ENCODE measurements at regions not wholly inside any gene's neighbourhood (a gene's known extent, or its start where the extent isn't known, plus 50 kb on each side); places are given as distances from the start of the nearest gene placed in this dataset.
"Not testable (repeated sequence)": the region's sequence is repeated elsewhere in the genome, so short reads cannot be mapped to it uniquely, and the experiment has no call there.

DNA sequence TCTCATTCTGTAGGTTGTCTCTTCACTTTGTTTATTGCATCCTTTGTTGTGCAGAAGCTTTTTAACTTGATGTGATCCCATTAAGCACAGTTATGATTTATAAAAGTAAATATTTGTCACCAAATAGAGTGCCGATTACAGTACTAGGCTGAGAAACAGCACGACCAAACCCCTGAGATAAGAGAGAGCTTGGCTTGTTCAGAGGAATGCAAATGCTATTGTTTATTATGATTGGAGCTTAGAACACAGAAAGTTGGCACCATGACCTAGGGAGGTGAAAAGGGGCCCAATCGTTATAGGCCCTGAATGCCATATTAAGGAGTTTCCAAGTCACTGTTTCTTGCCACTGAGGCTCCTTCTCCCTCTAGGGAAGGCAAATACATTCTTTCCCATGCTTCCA, 214.9 kb downstream of the KITLG start:
- Histone ChIP-seq H3K27me3 (replicated peaks in 2 of 5; ENCODE audit: control insufficient read depth in 4 of 5, insufficient read depth in 5 of 5, low read length in 4 of 5) (no peaks in the 10 kb centered on the region), H3K36me3 (ENCODE audit: control insufficient read depth in 4 of 4, insufficient read depth in 4 of 4, low read length in 3 of 4) (no peaks in the 10 kb centered on the region), H3K4me1 (ENCODE audit: control extremely low read depth in 1 of 4, control insufficient read depth in 4 of 4, insufficient read depth in 4 of 4, low read length in 3 of 4) (no peaks in the 10 kb centered on the region), H3K27ac (ENCODE audit: insufficient read depth in 1 of 2, low read depth in 1 of 2, low read length in 2 of 2, poor library complexity in 1 of 2, severe bottlenecking in 2 of 2) (no peak overlapping the region), H3K9me3 (ENCODE audit: control extremely low read depth in 1 of 5, control insufficient read depth in 4 of 5, insufficient read depth in 2 of 5, low read depth in 1 of 5, low read length in 4 of 5) (no peaks in the 10 kb centered on the region), H3K4me3 (ENCODE audit: control insufficient read depth in 1 of 7, extremely low read depth in 1 of 7, insufficient read depth in 4 of 7, low read depth in 2 of 7, low read length in 6 of 7) (no peak overlapping the region)
- WGBS (ENCODE audit: insufficient coverage): 88% methylated on average over 2 of the region's 3 CpGs
- ChIA-PET CTCF (no interaction called here), POLR2A (no interaction called here)
- DNase-seq: no peak

DNA sequence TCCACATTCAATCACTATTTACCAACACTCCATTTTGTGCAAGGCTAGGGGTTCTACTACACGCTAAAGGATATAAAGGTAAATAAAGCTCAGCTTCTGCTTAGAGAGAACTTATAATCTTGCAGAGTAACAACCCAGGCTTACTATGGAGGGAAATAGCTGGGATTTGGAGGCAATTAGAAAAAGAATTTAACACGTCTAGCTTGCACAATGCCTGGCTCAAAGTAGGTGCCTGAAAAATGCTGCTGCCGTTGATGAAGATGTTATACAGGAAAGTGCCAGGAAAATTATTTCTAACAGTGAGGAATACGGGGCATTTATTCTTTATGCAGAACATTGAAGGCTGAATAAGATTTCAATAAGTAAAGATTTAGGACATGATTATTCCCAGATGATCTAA, 214.2 kb downstream of the KITLG start:
- DNase-seq: no peak
- ChIA-PET POLR2A (interaction anchor here (0.5 kb wide), 1 partner anchor 635 kb away, joined by 5 read pairs; no protein-coding TSS in a partner anchor), CTCF (no interaction called here)
- no peaks in the 10 kb centered on the region for H3K36me3 ChIP-seq (ENCODE audit: control insufficient read depth in 4 of 4, insufficient read depth in 4 of 4, low read length in 3 of 4)
- no peak overlapping the region for H3K4me3 ChIP-seq (ENCODE audit: control insufficient read depth in 1 of 7, extremely low read depth in 1 of 7, insufficient read depth in 4 of 7, low read depth in 2 of 7, low read length in 6 of 7)
- no peaks in the 10 kb centered on the region for H3K27me3 ChIP-seq (replicated peaks in 2 of 5; ENCODE audit: control insufficient read depth in 4 of 5, insufficient read depth in 5 of 5, low read length in 4 of 5)
- no peaks in the 10 kb centered on the region for H3K4me1 ChIP-seq (ENCODE audit: control extremely low read depth in 1 of 4, control insufficient read depth in 4 of 4, insufficient read depth in 4 of 4, low read length in 3 of 4)
- H3K27ac ChIP-seq (ENCODE audit: insufficient read depth in 1 of 2, low read depth in 1 of 2, low read length in 2 of 2, poor library complexity in 1 of 2, severe bottlenecking in 2 of 2): no peak overlapping the region
- 100% methylated on average over 4 of the region's 4 CpGs for WGBS (ENCODE audit: insufficient coverage)
- H3K9me3 ChIP-seq (ENCODE audit: control extremely low read depth in 1 of 5, control insufficient read depth in 4 of 5, insufficient read depth in 2 of 5, low read depth in 1 of 5, low read length in 4 of 5): no peaks in the 10 kb centered on the region

DNA sequence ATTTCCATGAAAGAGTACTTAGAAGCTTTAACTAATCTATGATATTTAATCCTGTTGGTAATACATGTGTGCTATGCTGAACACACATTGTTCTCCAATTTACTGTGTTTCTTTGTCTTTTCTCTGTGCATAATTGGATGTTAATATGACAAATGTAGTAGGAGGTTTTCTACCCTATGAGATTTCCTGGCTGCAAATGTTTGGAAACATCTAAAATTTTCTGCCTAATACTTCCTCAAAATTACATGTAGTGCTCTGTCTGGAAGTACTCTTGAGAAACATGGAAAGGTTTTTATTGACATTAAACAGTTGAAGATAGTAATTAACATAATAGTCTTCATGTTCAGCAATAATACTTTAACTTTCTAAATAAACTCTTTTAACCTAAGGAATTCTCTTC, 213.0 kb downstream of the KITLG start:
- Histone ChIP-seq H3K9me3 (ENCODE audit: control extremely low read depth in 1 of 5, control insufficient read depth in 4 of 5, insufficient read depth in 2 of 5, low read depth in 1 of 5, low read length in 4 of 5) (no peaks in the 10 kb centered on the region), H3K27me3 (replicated peaks in 2 of 5; ENCODE audit: control insufficient read depth in 4 of 5, insufficient read depth in 5 of 5, low read length in 4 of 5) (no peaks in the 10 kb centered on the region), H3K36me3 (ENCODE audit: control insufficient read depth in 4 of 4, insufficient read depth in 4 of 4, low read length in 3 of 4) (no peaks in the 10 kb centered on the region), H3K4me1 (ENCODE audit: control extremely low read depth in 1 of 4, control insufficient read depth in 4 of 4, insufficient read depth in 4 of 4, low read length in 3 of 4) (no peaks in the 10 kb centered on the region), H3K27ac (ENCODE audit: insufficient read depth in 1 of 2, low read depth in 1 of 2, low read length in 2 of 2, poor library complexity in 1 of 2, severe bottlenecking in 2 of 2) (no peak overlapping the region), H3K4me3 (ENCODE audit: control insufficient read depth in 1 of 7, extremely low read depth in 1 of 7, insufficient read depth in 4 of 7, low read depth in 2 of 7, low read length in 6 of 7) (no peak overlapping the region)
- DNase-seq: no peak
- ChIA-PET POLR2A (no interaction called here), CTCF (interaction anchor here (1.3 kb wide), 1 partner anchor 17 kb away, joined by 3 read pairs; no protein-coding TSS in a partner anchor)

DNA sequence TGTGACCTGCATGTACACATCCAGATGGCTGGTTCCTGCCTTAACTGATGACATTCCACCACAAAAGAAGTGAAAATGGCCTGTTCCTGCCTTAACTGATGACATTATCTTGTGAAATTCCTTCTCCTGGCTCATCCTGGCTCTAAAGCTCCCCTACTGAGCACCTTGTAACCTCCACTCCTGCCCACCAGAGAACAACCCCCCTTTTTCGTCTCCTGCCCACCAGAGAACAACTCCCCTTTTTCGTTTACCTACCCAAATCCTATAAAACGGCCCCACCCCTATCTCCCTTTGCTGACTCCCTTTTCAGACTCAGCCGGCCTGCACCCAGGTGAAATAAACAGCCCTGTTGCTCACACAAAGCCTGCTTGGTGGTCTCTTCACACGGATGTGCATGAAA, 212.2 kb downstream of the KITLG start:
- H3K27ac ChIP-seq (ENCODE audit: insufficient read depth in 1 of 2, low read depth in 1 of 2, low read length in 2 of 2, poor library complexity in 1 of 2, severe bottlenecking in 2 of 2); H3K4me1 ChIP-seq (ENCODE audit: control extremely low read depth in 1 of 4, control insufficient read depth in 4 of 4, insufficient read depth in 4 of 4, low read length in 3 of 4); H3K4me3 ChIP-seq (ENCODE audit: control insufficient read depth in 1 of 7, extremely low read depth in 1 of 7, insufficient read depth in 4 of 7, low read depth in 2 of 7, low read length in 6 of 7); H3K27me3 ChIP-seq (replicated peaks in 2 of 5; ENCODE audit: control insufficient read depth in 4 of 5, insufficient read depth in 5 of 5, low read length in 4 of 5); H3K36me3 ChIP-seq (ENCODE audit: control insufficient read depth in 4 of 4, insufficient read depth in 4 of 4, low read length in 3 of 4); DNase-seq; POLR2A ChIA-PET; H3K9me3 ChIP-seq (ENCODE audit: control extremely low read depth in 1 of 5, control insufficient read depth in 4 of 5, insufficient read depth in 2 of 5, low read depth in 1 of 5, low read length in 4 of 5): not testable (repeated sequence)
- CTCF ChIA-PET: interaction anchor here (1.3 kb wide), 1 partner anchor 17 kb away, joined by 3 read pairs; no protein-coding TSS in a partner anchor
- WGBS (ENCODE audit: insufficient coverage): 94% methylated on average over 3 of the region's 5 CpGs

DNA sequence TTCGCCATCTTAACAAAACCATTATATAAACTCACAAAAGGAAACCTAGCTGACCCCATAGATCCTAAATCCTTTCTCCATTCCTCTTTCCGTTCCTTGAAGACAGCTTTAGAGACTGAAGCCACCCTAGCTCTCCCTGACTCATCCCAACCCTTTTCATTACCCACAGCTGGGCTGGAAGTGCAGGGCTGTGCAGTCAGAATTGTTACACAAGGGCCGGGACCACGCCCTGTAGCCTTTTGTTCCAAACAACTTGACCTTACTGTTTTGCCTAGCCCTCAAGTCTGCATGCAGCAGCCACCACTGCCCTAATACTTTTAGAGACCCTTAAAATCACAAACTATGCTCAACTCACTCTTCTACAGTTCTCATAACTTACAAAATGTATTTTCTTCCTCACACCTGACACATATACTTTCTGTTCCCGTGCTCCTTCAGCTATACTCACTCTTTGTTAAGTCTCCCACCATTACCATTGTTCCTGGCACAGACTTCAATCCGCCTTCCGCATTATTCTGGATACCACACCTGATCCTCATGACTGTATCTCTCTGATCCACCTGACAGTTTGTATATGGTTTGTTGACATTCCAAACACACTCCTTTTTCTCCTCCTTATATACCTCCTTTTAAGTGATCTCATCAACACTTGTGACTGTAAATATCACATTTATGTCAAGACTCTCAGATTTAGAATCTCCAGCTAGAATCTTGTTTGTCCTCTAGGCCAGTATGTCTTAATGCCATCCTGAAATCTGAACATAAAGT, 208.7 kb downstream of the KITLG start:
- Histone ChIP-seq H3K4me1 (ENCODE audit: control extremely low read depth in 1 of 4, control insufficient read depth in 4 of 4, insufficient read depth in 4 of 4, low read length in 3 of 4) (no peaks in the 10 kb centered on the region), H3K36me3 (ENCODE audit: control insufficient read depth in 4 of 4, insufficient read depth in 4 of 4, low read length in 3 of 4) (no peaks in the 10 kb centered on the region), H3K9me3 (ENCODE audit: control extremely low read depth in 1 of 5, control insufficient read depth in 4 of 5, insufficient read depth in 2 of 5, low read depth in 1 of 5, low read length in 4 of 5) (no peaks in the 10 kb centered on the region), H3K27ac (ENCODE audit: insufficient read depth in 1 of 2, low read depth in 1 of 2, low read length in 2 of 2, poor library complexity in 1 of 2, severe bottlenecking in 2 of 2) (no peak overlapping the region), H3K4me3 (ENCODE audit: control insufficient read depth in 1 of 7, extremely low read depth in 1 of 7, insufficient read depth in 4 of 7, low read depth in 2 of 7, low read length in 6 of 7) (no peak overlapping the region), H3K27me3 (replicated peaks in 2 of 5; ENCODE audit: control insufficient read depth in 4 of 5, insufficient read depth in 5 of 5, low read length in 4 of 5) (no peaks in the 10 kb centered on the region)
- DNase-seq: no peak
- WGBS (ENCODE audit: insufficient coverage): 91% methylated on average over 5 of the region's 7 CpGs
- ChIA-PET POLR2A (no interaction called here), CTCF (no interaction called here)

DNA sequence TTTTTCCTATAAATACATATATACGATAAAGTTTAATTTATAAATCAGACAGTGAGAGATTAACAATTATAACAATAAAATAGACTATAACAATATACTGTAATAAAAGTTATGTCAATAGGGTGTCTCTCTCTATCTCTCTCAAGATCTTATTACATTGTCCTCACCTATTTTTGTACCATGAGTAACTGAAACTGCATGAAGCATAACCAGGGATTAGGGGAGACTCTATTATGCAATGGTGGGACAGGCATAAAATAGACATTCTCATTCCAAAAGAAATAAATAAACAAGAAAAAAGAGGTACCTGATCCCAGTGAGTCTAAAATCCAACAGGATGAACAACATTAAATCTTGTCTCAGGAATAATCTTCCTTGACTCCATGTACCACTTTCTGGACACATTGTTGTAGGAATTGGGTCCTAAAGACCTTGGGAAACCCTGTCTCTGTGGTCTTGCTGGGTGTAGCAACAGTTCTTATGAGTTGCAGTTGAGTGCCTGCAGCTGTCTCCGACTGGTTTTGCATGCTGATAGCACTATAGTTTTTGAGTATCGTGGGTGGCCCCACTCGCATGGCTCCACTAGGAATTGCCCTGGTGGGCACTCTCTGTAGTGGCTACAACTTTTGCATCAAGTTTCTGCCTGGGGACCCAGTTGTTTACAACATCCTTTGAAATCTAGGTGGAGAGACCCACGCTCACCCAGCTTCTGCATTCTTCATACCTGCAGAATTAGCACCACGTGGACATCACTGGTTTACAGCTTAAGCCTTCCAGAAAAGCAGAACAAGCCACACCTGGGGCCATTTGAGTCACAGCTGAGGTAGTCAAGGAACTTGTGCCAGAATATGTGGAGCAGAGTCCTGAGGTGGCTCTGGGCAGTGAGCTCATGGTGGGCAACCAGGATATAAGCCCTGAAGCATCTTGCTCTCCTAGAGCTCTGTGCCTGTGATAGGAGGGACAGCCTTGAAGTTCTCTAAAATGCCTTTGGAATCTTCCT, 204.7 kb downstream of the KITLG start:
- H3K36me3 ChIP-seq (ENCODE audit: control insufficient read depth in 4 of 4, insufficient read depth in 4 of 4, low read length in 3 of 4): no peaks in the 10 kb centered on the region
- no peaks in the 10 kb centered on the region for H3K4me1 ChIP-seq (ENCODE audit: control extremely low read depth in 1 of 4, control insufficient read depth in 4 of 4, insufficient read depth in 4 of 4, low read length in 3 of 4)
- WGBS (ENCODE audit: insufficient coverage): 99% methylated on average over 4 of the region's 6 CpGs
- ChIA-PET POLR2A (no interaction called here), CTCF (interaction anchor here (1.2 kb wide), 1 partner anchor 203 kb away, joined by 3 read pairs; no protein-coding TSS in a partner anchor)
- H3K27me3 ChIP-seq (replicated peaks in 2 of 5; ENCODE audit: control insufficient read depth in 4 of 5, insufficient read depth in 5 of 5, low read length in 4 of 5): no peaks in the 10 kb centered on the region
- no peaks in the 10 kb centered on the region for H3K9me3 ChIP-seq (ENCODE audit: control extremely low read depth in 1 of 5, control insufficient read depth in 4 of 5, insufficient read depth in 2 of 5, low read depth in 1 of 5, low read length in 4 of 5)
- H3K27ac ChIP-seq (ENCODE audit: insufficient read depth in 1 of 2, low read depth in 1 of 2, low read length in 2 of 2, poor library complexity in 1 of 2, severe bottlenecking in 2 of 2): no peak overlapping the region
- no peak for DNase-seq
- no peak overlapping the region for H3K4me3 ChIP-seq (ENCODE audit: control insufficient read depth in 1 of 7, extremely low read depth in 1 of 7, insufficient read depth in 4 of 7, low read depth in 2 of 7, low read length in 6 of 7)

DNA sequence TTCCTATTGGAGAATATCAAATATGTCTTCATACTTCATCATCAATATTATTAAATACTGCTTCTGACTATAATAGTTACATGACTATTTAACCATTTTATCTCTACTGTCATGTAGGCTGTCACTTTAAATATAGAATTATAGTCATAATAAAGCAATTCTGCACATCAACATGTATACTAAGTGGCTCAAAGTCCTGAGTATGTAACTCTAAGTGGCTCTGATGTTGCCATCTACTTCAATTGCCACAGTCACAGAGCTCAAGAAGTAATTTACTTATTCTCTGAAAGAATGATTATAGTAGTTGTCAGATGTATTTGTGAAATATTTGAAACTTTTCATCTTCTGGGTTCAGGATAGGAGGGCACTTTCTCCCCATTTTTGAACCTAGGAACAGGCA, 202.3 kb downstream of the KITLG start:
- DNase-seq: no peak
- Histone ChIP-seq H3K27ac (ENCODE audit: insufficient read depth in 1 of 2, low read depth in 1 of 2, low read length in 2 of 2, poor library complexity in 1 of 2, severe bottlenecking in 2 of 2) (no peak overlapping the region), H3K36me3 (ENCODE audit: control insufficient read depth in 4 of 4, insufficient read depth in 4 of 4, low read length in 3 of 4) (no peaks in the 10 kb centered on the region), H3K4me3 (ENCODE audit: control insufficient read depth in 1 of 7, extremely low read depth in 1 of 7, insufficient read depth in 4 of 7, low read depth in 2 of 7, low read length in 6 of 7) (no peak overlapping the region), H3K9me3 (ENCODE audit: control extremely low read depth in 1 of 5, control insufficient read depth in 4 of 5, insufficient read depth in 2 of 5, low read depth in 1 of 5, low read length in 4 of 5) (peaks cover 0 to 1% (median 0%) of the 10 kb centered on the region in 5 experiments), H3K4me1 (ENCODE audit: control extremely low read depth in 1 of 4, control insufficient read depth in 4 of 4, insufficient read depth in 4 of 4, low read length in 3 of 4) (no peaks in the 10 kb centered on the region), H3K27me3 (replicated peaks in 2 of 5; ENCODE audit: control insufficient read depth in 4 of 5, insufficient read depth in 5 of 5, low read length in 4 of 5) (no peaks in the 10 kb centered on the region)
- CTCF ChIA-PET: interaction anchor here (0.5 to 1.6 kb wide), 2 partner anchors 9 to 85 kb away, joined by 3 to 4 read pairs; no protein-coding TSS in a partner anchor
- POLR2A ChIA-PET: interaction anchor here (0.6 kb wide), 1 partner anchor 42 kb away, joined by 3 read pairs; no protein-coding TSS in a partner anchor
